ENCODE measurements at regions not wholly inside any gene's neighbourhood (a gene's known extent, or its start where the extent isn't known, plus 50 kb on each side); places are given as distances from the start of the nearest gene placed in this dataset.

GRCh38 chr4:136861091-136861490, 671.2 kb downstream of the PCDH18 start:
- DNase-seq (ENCODE audit: low spot score): no peak

- no peak for DNase-seq (ENCODE audit: low spot score)
Observed at GRCh38 chr4:136858903-136859302, 673.4 kb downstream of the PCDH18 start.

DNA sequence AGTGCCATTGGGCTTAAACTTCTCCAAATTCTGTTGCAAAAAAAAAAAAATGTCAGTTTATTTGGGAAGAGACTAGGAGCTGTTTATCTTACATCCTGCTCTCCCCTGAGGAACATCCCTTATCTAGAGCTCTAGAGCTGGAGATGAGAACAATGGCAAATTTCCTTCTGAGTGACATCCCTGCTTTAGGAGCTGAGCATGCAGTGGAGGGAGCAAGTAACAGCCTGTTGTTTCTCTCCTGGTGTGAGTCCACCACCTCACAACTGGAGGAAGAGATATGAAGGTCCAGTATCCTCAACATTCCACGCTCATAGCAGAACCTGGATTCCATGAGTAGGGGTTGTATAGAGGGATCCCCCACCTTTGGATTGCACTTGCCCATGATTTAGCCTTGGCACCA, 676.4 kb downstream of the PCDH18 start:
- no peak for DNase-seq (ENCODE audit: low spot score)

GRCh38 chr4:136850446-136850845, 681.8 kb downstream of the PCDH18 start:
- no peak for DNase-seq (ENCODE audit: low spot score)

GRCh38 chr4:136847881-136848621, 684.2 kb downstream of the PCDH18 start:
- no peak for DNase-seq (ENCODE audit: low spot score)

- no peak for DNase-seq (ENCODE audit: low spot score)
Observed at GRCh38 chr4:136841526-136841925, 690.8 kb downstream of the PCDH18 start.

DNA sequence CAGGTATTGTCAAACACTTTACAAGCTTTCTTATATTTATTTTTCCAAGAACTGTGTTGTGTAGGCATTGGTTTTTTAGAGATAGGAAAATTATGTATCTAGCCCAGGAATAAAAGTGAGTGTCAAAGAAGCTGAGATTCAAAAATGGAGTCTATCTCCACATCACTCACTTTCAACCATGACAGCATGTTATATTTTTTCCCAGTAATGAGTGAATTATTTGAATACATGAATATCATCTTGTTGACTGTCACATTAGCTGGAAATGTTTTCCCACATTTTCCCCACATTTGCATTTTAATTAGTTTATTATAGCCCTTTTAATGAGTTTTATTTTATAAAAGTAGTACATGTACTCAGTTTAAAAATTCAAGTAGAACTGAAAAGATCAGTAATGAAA, 693.7 kb downstream of the PCDH18 start:
- DNase-seq (ENCODE audit: low spot score): no peak

GRCh38 chr4:136831553-136831952, 700.7 kb downstream of the PCDH18 start:
- DNase-seq (ENCODE audit: low spot score): no peak

- DNase-seq (ENCODE audit: low spot score): no peak
Observed at GRCh38 chr4:136829280-136829679, 703.0 kb downstream of the PCDH18 start.

- no peak for DNase-seq (ENCODE audit: low spot score)
Observed at GRCh38 chr4:136823020-136823419, 709.3 kb downstream of the PCDH18 start.

- no peak for DNase-seq (ENCODE audit: low spot score)
Observed at GRCh38 chr4:136818811-136819330, 713.4 kb downstream of the PCDH18 start.

DNA sequence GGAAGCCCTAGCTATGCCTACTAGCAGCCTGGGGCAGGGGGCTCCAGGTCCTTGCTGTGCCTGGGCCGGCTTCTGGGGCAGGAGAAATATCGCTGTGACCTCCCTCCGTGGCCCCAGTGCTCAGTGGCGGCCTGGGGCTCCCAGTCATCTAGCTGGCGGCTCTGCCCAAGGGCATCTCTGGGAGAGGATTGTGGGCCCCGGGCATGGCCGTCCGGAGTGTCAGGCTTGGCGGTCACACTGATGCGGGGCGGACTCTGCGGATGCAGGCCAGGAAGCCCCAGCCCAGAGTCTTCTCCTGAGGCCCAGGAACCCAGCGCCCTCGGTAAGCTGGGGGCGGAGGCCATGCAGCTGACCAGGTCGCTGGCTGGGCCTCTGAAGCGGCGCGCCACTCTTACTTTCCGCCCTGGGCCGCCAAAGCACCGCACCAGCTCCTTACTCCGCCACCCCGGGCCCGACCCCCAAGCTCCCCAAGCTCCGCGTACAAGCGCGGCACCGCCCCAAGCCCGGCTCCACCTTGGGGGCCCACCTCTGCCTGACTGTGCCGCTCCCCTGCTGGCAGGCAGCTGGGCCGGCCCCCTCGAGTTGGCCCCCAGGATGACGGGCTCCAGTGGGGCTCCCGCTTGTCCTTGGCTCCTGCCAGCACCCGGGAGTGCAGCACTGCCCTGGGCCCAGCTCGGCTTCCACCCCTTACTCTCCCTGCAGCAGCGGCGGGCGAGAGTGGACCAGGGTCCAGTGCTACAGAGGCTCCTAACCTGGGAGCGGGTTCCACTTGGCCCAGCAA, 720.0 kb downstream of the PCDH18 start:
- no peak for DNase-seq (ENCODE audit: low spot score)

- no peak for DNase-seq (ENCODE audit: low spot score)
Observed at GRCh38 chr4:136811496-136812077, 720.7 kb downstream of the PCDH18 start.

GRCh38 chr4:136810626-136811025, 721.7 kb downstream of the PCDH18 start:
- DNase-seq (ENCODE audit: low spot score): no peak

- no peak for DNase-seq (ENCODE audit: low spot score)
Observed at GRCh38 chr4:136806844-136807243, 725.5 kb downstream of the PCDH18 start.

- DNase-seq (ENCODE audit: low spot score): no peak
Observed at GRCh38 chr4:136805617-136806016, 726.7 kb downstream of the PCDH18 start.

- no peak for DNase-seq (ENCODE audit: low spot score)
Observed at GRCh38 chr4:136803433-136803832, 728.9 kb downstream of the PCDH18 start.

GRCh38 chr4:136800248-136800647, 732.0 kb downstream of the PCDH18 start:
- no peak for DNase-seq (ENCODE audit: low spot score)

DNA sequence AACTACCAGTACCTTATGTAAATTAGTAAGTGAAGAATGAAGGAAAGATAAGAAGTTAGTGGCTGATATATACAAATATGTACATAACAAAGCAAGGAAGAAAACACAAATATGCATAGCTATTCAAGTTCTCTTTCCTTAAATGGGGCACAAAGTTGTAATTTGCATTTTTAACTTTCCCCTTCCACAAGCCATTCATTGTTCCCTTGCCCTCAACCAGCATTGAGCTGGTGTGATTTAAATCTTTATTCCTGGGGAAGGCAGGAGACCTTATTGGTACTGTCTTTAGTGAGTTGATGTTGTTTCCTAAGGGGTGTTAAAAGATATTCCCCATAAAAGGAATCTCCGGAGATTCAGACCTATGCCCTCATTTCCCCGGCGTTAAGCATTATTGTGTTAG, 735.3 kb downstream of the PCDH18 start:
- DNase-seq (ENCODE audit: low spot score): no peak

GRCh38 chr4:136793848-136794247, 738.4 kb downstream of the PCDH18 start:
- no peak for DNase-seq (ENCODE audit: low spot score)

DNA sequence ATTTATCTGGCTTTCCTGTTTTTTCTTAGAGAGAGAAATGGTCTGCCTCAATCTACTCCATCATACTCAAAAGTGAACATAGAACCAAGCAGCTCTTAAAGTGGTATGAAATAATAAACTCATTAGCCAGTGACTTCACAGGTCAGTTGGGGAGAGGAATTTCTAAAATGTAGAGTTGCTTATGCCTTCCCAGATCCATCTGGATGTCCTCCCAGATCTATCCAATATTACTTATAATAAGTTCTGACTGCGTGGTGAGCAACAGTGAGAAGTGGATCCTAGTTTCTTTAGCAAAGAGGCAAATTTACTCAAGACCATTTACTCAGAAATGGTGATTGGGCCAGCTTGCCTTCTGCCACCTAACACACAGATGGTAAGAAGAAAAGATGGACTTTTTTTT, 748.0 kb downstream of the PCDH18 start:
- DNase-seq (ENCODE audit: low spot score): no peak

GRCh38 chr4:136769717-136770116, 762.6 kb downstream of the PCDH18 start:
- no peak for DNase-seq (ENCODE audit: low spot score)
